ENCODE measurements at regions not wholly inside any gene's neighbourhood (a gene's known extent, or its start where the extent isn't known, plus 50 kb on each side); places are given as distances from the start of the nearest gene placed in this dataset.

DNA sequence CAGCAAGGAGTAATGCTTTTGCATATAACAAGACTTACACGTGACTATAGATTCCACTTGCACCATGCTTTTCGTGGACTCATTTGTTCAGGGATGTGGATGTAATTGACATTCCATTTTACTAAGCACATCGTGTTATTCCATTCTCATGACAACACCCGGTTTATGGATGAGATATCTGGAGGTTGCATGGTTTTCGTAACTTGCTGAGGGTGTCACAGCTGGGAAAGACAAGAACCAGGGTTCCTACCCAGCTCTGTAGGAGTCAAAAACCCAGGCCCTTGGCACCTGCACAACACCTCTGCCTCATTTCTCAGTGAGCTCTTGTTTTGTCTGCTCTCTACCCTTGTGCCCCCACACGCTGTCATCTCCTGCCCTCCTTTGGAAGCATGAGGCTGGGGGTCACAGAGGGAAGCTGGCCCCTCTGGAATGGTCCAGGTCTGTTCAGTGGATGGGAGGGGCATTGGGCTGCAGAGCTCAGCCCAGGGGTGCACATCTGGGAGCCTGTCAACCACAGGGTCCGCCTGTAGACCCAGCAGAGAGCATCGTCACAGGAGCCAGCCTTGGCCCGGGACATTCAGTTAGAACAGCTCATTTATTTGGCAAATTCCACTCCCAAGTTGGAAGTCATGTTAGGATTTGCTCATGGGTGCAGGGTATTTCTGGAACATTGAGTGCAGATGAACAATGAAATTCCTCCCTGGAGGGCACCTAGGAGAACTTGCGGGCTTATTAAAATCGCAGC lies 120.1 kb upstream of the TWIST2 start:
- TF ChIP-seq, protein P1, sequence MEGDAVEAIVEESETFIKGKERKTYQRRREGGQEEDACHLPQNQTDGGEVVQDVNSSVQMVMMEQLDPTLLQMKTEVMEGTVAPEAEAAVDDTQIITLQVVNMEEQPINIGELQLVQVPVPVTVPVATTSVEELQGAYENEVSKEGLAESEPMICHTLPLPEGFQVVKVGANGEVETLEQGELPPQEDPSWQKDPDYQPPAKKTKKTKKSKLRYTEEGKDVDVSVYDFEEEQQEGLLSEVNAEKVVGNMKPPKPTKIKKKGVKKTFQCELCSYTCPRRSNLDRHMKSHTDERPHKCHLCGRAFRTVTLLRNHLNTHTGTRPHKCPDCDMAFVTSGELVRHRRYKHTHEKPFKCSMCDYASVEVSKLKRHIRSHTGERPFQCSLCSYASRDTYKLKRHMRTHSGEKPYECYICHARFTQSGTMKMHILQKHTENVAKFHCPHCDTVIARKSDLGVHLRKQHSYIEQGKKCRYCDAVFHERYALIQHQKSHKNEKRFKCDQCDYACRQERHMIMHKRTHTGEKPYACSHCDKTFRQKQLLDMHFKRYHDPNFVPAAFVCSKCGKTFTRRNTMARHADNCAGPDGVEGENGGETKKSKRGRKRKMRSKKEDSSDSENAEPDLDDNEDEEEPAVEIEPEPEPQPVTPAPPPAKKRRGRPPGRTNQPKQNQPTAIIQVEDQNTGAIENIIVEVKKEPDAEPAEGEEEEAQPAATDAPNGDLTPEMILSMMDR (IDR thresholded peaks at IDR 0.05; ENCODE audit: unreplicated experiment) = no peak
- Mint-ChIP-seq H3K27ac (peak overlapping the region; percentile 94), H3K4me3 (no peak overlapping the region), H3K9me3 (no peaks in the 10 kb centered on the region), H3K4me1 (peaks cover 34% of the 10 kb centered on the region), H3K36me3 (no peaks in the 10 kb centered on the region), H3K27me3 (ENCODE audit: low read depth) (peaks cover 18% of the 10 kb centered on the region)
- DNase-seq (ENCODE audit: low spot score in 2 of 2, unreplicated experiment in 2 of 2) = no peak

DNA sequence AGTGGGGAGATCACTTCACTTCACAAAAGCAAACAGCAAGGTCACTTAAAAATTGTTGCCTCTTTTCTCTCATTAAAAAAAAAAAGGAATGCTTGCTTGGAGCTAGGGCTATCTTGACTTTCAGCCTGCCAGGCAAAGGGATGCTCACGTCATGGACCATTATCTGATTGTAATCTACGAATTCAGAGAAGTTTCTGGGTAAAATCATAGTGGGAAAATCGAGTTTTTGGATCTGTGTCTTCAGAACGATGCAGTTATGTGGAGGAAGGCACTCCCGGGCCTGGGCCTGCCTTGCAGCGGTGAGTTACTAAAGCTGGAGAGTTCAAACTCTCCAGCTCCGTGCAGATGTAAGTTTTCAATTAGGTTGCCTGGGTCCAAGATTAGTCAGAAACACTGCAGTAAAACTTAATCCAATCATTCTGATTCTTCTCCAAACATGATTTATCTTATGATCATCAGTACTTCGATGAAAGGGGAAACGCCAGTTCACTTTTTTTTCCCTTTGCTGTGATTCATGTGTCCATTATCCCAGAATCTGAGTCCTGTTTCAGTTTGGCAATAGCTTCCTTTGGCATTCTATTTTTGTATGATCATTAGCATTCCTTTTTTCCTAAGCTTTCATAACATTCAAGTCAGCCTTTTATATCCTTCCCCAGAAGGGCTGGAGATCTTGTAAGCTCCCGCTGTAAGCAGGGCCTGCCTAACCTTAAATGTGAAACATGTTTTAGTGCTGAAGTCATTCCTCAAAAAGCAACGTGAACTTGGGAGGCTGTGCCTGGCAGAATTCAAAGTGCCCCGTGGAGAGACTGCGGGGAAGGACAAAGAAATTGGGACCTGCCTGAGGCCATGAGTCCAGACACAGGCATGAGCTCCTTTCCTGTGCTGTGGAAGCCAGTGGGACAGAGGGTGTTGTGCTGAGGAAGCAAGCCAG lies 119.3 kb upstream of the TWIST2 start:
- no peak for DNase-seq (ENCODE audit: low spot score in 2 of 2, unreplicated experiment in 2 of 2)
- TF ChIP-seq, protein P1 (IDR thresholded peaks at IDR 0.05; ENCODE audit: unreplicated experiment) = no peak
- Mint-ChIP-seq H3K27me3 (ENCODE audit: low read depth) (peaks cover 20% of the 10 kb centered on the region), H3K9me3 (no peaks in the 10 kb centered on the region), H3K36me3 (no peaks in the 10 kb centered on the region), H3K27ac (peak overlapping the region; percentile 94), H3K4me1 (peaks cover 34% of the 10 kb centered on the region), H3K4me3 (no peak overlapping the region)

DNA sequence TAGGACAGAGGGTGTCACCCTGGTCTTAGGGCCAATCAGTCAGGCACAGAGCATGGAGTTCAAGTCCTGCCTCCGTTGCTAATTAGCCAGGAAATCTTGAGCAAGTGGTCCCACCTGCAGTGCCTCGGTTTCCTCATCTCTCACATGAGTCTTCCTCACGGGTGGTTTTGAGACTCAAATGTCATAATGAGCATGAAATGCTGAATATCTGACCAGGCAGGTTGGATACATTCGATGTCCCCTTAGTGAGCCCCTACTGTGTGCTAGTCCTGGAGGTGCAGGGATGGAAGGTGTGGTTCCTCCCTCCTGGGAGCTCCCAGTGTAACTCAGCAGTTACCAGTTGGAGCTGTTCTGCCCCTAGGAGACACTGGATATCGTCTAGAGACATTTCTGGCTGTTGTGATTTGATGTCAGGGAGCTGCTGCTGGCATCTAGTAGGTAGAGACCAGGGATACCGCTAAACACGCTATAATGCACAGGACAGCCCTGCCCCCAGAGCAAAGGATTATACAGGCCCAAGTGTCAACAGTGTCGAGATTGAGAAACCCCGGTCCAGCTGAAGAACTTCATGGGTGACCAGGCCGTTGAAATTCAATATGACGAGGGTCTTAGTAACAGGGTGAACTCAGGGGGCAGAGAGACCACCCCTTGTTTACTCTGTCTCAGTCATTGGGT lies 118.5 kb upstream of the TWIST2 start:
- Mint-ChIP-seq H3K27me3 (ENCODE audit: low read depth) (peaks cover 20% of the 10 kb centered on the region), H3K9me3 (no peaks in the 10 kb centered on the region), H3K4me3 (no peak overlapping the region), H3K4me1 (peaks cover 34% of the 10 kb centered on the region), H3K27ac (peak overlapping the region; percentile 94), H3K36me3 (no peaks in the 10 kb centered on the region)
- TF ChIP-seq, protein P1 (IDR thresholded peaks at IDR 0.05; ENCODE audit: unreplicated experiment) = no peak
- DNase-seq (ENCODE audit: low spot score in 2 of 2, unreplicated experiment in 2 of 2) = no peak

DNA sequence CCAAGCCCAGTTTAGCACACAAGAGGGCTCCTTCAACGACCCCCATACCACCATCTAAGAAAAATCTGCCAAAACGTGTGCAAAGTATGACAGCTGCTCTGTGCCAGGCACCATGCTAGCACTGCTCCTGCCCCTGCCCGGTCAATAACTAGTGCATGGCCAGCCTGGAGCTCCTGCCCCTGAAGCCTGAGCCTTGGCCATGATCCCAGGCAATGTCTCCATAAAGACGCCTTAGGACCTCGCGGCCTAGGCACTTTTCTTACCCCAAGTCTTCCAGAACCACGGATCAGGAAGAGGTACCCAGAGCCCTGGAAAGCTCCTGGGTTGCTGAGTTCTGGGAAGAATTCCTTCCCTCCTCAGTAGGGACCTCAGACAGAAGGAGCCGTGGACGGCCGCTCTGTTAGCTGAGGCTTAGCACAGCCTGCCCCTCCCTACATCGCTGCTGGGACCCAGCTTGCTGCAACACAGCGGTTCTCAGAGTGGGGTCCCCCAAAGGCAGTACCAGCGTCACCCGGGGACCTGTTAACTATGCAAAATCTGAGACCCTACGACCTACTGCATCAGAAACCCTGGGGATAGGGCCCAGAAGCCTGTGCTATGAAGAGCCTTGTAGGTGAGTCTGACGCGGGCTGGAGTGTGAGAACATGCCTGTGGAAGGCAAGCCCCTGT lies 117.8 kb upstream of the TWIST2 start:
- peak overlapping the region; percentile 59 for H3K27ac Mint-ChIP-seq
- no peak overlapping the region for H3K4me3 Mint-ChIP-seq
- no peaks in the 10 kb centered on the region for H3K36me3 Mint-ChIP-seq
- no peaks in the 10 kb centered on the region for H3K9me3 Mint-ChIP-seq
- H3K27me3 Mint-ChIP-seq (ENCODE audit: low read depth) = peaks cover 18% of the 10 kb centered on the region
- DNase-seq (ENCODE audit: low spot score in 2 of 2, unreplicated experiment in 2 of 2) = no peak
- peaks cover 29% of the 10 kb centered on the region for H3K4me1 Mint-ChIP-seq
- TF ChIP-seq, protein P1 (IDR thresholded peaks at IDR 0.05; ENCODE audit: unreplicated experiment) = no peak

DNA sequence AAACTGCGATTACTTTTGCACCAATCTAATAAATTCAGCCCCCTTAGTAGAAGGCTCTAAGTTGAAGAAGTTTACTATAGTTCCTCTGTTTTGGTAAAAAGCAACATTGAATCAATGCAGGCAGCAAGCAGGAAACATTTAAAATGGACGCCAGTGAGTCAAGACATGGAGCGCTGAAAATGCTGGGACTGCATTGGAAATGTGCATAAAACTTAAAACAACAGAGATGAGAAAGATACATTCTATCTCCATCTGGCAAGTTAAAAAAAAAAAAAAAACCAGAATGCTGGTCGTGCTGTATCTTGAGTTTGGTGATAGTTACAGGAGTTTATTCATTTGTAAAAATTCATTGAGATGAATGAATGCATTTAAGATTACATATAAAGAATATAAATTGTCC lies 117.0 kb upstream of the TWIST2 start:
- H3K27me3 Mint-ChIP-seq (ENCODE audit: low read depth) = peaks cover 20% of the 10 kb centered on the region
- TF ChIP-seq, protein P1 (IDR thresholded peaks at IDR 0.05; ENCODE audit: unreplicated experiment) = no peak
- DNase-seq (ENCODE audit: low spot score in 2 of 2, unreplicated experiment in 2 of 2) = no peak
- no peak overlapping the region for H3K4me3 Mint-ChIP-seq
- no peak overlapping the region for H3K27ac Mint-ChIP-seq
- H3K4me1 Mint-ChIP-seq = peaks cover 29% of the 10 kb centered on the region
- H3K36me3 Mint-ChIP-seq = no peaks in the 10 kb centered on the region
- no peaks in the 10 kb centered on the region for H3K9me3 Mint-ChIP-seq
